ENCODE measurements at regions not wholly inside any gene's neighbourhood (a gene's known extent, or its start where the extent isn't known, plus 50 kb on each side); places are given as distances from the start of the nearest gene placed in this dataset.

DNA sequence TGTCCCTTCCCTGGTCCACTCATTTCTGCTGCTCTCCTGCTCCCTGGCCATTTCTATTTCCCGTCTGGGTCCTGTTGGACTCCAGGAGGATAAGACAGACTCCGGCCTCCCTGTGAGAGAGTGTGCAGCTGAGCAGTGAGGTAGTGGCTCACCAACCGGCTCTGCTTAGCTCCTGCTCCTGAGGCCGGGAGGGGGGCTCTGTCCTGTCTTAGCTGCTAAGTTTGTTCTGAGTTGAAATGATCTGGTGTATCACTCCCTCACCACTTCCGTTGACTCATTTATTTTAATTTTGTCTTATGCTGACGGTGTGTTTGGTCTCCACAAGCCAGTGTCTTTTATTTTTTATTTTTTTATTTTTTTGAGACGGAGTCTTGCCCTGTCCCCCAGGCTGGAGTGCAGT lies 148.5 kb upstream of the PDE10A start:
- no peak for DNase-seq

DNA sequence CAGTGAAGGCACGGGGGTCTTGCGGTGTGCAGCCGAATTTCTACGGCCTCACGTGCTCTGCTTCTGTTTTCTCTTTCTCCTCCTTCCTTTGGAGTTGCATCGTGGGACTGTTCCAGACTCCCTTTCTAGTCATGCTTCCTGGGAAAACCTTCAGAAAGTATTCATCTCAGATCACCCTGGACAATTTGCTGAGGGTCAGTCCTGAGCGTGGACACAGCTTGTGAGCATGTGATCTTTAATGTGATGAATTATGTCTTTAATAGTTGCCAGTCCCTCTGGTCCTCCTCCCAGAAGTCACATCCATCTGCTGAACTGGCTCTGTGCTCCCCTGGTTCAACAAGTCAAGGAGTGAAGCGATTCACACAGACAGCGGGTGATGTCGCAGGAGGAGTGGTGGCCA lies 145.0 kb upstream of the PDE10A start:
- DNase-seq = no peak

DNA sequence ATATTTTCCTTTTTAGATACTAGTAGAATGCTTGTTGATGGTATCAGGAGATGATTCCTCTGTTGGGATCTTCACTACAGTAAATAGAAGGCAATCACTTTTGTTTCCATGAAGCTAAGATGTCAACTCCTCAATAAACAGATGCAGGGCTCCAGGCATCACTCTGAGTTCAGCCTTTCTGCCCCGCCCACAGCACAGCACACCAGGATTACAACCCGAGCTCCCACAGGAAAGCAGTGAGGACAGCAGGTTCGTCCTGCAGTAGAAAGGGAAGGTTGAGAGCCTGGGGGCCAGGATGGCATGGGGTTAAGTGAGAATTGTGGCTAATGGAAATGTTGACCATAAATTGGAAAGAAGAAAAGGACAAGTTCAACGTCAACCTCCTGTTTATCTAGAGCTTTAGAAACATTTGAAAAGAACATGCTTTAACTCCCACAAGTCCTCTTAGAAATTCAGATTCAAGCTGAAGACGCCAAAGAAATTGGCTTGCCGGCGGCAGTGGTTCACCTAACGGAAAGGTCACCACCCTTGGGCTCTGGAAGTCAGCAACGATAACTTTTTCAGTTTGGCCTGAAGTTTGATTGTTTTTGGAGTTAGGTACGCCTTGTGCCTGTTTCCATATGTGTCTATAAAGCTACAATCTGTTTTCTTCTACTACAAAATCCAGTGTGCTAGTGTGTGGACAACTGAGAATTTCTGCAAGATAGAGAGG lies 144.4 kb upstream of the PDE10A start:
- DNase-seq = no peak

DNA sequence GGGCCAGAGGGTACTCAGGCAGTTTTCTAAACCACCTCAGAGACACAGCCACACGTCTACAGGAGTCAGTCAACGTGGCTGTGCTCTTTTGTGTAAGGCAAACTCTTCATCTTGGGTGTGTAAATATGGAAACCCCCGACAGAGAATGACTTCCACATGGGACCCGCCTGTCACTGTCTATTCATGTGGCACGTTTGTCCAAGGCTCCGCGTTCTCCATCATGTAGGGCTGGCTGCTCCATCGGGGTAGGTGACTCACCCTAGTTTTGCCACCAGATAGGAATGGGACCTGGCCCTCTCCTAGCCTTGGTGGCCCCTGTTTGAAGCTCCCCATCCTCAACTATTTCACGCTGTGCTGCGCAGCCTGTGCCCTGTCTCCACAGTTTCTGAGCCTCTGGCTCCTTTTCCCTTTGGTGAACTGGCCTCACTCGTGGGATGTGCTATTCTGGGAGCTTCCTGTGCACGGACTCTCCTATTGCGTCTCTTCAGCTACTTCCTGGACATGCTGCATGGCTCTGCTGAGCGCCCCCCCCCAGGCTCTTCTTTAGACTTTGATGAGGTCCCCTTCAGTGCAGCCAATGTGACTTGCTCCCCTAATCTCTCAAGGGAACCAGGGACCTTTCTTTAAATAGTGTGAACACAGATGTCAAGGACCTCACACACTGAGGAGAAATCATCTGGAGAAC lies 143.2 kb upstream of the PDE10A start:
- no peak for DNase-seq

DNA sequence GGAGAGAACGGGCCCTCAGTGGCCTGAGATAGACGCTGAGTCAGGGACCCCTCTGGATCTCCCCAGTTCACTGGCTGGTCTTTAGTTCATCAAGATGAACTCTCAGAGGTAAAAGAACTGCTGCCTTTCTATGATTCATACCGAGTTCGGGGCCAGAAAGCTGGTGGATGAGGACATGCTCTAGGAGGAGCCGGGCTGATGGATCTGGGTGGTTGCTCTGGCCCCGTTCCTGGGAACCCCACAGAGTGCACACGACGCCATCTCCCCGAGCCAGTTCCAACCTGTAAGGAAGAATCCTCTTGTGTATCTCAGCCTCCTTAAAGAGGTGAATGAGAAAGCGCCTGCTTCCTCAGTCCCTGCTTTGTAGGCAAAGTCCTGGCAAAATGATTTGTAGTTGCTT lies 142.6 kb upstream of the PDE10A start:
- no peak for DNase-seq

DNA sequence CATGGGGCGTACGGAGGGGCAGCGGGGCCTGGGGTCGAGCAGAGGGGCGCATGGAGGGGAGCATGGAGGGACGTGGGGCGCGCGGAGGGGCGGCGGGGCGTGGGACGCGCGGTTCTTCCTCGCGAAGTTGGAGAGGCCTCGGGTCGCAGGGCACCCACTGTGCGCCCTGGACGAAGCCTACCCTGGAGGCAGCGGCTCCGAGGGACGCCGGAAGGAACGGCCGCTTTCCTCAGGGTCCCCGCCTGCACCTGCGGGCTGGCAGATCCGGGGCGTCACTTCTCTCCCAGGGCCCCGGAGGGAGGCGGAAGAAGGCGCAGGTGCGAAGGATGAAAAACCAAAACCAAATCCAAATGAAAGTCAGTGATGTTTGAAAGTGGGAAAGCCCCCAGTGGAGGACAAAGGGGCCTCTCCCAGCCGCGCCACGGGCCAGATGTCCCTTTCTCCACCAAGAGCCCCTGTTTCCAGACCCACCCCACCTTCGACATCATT lies 142.1 kb upstream of the PDE10A start:
- DNase-seq = no peak

DNA sequence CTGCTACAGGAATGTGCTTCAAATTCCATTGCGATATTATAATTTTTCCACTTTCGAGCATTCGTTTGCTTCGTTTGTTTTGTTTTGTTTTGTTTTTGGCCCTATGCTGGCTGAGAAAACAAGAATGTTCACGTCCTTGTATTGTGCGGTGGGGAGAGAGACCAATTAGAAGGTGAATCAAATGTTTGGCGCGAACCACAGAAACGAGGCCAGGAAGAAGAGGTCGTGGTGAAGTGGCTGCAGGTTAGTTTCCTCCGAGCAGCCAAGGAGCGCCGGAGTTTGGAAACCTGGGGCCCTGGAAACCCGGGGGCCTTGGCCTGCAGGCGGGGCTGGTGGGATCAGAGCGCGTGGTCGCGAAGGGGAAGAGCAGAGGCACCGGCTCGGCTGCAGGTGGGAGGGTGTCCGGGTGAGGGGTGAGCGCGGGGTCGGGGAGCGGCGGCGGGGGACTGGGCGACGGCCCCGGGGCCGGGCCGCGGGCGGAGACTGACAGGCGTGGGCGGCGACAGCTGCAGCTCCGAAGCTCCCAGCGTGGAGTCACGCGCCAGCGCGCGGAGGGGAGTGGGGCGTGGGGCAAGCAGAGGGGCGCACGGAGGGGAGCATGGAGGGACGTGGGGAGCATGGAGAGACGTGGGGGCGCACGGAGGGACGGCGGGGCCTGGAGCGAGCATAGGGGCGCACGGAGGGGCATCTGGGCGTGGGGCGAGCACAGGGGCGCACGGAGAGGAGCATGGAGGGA lies 141.5 kb upstream of the PDE10A start:
- no peak for DNase-seq

DNA sequence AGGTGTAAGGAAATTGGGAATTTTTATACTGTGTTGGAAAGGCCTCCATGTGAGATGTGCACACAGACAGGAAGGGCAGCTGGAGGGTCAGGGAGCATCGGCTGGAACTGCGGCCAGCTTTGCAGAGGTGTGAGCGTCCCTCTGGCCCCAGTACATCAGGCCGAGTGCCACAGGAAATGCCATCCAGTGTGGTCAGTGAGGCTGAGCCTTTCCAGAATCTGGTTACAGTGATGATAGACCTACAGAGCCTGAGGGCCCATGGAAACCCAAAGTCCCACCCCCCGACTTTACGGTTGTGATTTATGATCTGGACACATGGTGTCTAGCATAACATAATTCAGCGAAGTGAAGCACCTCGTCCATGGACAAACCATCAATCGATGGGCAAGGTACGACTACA lies 137.3 kb upstream of the PDE10A start:
- no peak for DNase-seq

DNA sequence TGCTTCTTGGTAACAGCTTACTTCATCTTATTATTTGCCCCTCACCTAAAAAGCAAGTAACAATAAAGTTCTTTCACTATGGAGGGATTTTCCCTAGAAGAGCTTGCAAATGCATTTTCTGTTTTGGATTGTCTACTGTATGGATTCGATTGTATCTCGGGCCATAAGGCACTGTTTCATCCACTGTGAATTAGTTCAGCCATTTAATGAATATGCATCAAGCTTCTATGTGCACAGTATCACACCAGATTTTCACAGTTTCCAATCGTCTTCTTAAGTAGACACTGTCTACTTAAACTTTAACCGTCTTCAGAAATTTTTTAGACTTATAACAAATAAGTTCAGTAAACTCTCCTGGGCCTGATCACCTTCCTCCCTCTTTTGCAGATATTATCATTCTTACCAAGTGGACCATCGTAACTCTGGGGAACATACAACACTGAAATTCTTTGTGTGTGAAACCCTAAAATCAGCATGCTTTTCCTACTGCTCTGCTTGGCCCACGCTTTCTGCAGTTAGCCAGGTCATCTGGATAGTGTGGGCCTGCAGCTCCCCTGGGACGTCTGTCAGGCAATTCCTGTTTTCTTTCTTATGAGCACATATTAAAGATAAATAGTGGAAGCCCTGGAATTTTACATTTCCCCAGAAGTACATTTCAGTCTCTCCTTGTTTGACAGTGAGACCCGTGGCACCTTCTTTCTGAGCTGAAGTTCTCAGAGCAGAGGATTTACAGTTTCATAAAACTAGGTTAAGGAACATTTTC lies 136.5 kb upstream of the PDE10A start:
- no peak for DNase-seq

DNA sequence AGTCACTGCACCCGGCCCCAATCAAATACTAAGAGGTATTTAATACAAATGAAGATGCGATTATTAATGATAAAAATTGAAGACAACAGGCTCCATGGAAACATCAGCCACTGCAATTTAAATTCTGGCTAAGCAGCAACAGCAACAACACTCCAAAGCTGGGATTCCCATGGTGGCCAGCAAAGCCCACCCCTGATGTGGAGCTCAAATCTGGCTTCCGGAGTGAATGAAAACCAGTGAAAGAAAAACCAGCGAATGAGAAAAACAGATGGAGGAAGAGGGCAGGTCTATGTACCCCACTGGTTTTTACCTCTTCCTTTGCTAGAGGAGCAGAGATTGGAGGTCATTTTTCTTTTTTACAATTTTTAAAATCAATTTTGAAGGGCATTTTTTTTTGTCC lies 135.9 kb upstream of the PDE10A start:
- DNase-seq = no peak

DNA sequence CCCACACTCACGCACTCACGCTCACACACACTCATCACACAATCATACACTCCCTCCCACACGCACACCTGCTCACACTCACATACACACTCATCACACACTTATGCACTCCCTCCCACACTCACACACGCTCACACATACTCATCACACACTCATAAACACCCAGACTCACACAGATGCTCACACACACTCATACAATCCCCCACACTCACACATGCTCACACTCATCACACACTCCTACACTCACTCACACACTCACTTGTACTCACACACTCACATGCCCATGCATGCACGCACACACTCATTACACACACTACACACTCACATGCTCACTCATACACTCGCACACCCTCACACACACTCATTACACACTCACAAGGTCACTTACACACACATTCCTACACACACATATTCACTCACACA lies 131.1 kb upstream of the PDE10A start:
- DNase-seq = no peak

DNA sequence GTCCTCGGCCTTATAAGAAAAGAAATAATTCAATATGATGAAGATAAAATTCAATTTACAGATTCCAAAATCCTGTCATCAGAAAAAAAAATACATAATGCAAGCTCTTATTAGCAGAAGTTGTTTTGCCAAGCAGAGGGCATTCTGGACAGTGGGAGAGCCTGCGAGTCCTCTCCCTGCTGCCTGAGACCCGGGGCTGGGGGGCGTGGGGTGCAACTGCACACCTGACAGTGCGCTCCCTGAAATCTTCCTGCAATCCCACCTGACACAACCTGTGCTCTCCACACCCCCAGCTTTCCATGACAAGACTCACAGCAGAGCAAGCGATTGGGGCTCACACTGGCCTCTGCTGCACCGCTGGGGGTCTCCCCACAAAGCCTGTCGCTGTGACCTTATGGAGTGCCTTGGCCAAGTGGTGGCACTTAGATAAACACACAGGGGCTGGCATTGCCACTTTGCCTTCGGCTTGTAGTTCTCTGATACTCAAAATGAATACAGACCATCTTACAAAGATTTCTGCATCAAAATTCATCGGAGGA lies 130.3 kb upstream of the PDE10A start:
- no peak for DNase-seq

DNA sequence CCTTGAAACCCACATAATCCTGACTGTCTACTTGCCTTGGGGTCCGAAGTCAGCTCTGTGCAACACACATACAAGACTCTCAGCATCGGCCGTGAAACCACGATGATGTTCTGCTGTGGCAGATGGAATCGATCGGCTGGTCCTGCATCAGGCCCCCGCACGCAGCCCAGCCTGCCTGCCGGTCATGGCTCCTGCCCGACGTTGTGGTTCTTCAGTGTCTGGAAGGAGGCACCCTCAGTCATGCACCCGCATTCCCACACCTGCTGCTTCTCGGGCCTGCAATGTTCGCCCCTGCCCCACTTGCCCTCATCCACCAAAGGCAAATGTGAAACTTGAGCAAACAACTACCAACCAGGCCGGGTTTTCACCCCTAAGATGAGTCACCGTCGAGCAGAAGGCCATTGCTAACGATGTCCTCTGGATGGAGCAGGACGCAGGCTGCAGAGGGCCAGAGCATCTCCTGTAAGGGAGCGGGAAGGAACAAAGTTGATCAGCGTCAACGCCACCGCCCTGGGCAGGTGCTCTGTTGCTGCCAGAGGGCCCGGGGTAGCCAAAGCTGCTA lies 128.9 kb upstream of the PDE10A start:
- DNase-seq = no peak

DNA sequence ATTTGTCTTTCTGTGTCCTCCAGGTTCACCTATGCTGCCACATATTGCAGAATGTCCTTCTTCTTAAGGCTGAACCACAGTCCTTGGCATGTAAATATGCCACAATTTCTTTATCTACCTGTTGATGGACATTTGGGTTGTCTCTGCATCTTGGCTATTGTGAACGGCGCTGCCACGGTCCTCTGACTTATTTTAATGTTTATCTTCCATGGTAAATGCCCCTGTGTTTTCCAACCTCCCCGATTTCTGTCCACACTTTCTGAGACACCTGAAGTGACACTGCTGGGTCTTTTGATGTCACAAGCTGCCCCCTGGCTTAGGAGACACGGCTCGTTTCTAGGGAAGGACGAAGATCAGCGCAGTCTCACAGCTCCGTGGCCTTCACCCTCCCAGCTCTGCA lies 128.3 kb upstream of the PDE10A start:
- DNase-seq = no peak

DNA sequence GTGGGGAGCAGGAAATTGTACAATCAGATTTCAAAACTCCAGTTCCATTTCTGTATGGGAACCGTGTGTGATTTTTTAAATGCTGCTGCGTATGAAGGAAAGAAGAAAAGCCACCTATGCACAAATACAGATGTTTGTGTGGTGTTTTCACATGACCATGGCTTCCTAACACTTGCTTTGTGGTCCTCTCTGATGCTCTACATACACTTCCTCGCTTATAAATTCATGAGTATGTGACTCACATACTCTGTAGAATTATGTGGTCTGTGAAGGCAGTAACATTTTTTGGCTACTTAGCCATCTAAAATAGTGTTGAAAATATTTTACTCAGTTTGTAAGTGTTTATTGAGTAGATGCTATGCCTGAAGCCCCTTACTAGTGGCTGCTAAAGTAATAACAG lies 119.8 kb upstream of the PDE10A start:
- no peak for DNase-seq

DNA sequence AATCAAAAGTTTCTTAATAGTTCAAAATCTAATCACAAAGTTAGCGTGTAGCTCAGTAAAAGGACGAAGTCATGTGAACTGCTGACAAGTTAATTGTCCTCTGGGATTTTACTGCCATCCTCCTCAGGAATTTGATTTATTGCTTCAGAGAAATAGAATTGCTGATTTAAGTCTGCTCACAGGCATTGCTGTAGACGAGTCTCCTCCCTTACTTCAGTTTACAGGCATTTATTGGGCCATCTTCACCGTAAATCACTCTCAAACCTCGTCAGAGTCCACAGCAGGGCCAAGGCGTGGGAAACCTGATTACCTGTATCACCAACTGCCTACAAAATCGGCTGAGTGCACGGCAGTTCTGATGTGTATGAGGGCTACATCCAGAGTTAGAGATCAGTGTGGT lies 119.1 kb upstream of the PDE10A start:
- DNase-seq = no peak

DNA sequence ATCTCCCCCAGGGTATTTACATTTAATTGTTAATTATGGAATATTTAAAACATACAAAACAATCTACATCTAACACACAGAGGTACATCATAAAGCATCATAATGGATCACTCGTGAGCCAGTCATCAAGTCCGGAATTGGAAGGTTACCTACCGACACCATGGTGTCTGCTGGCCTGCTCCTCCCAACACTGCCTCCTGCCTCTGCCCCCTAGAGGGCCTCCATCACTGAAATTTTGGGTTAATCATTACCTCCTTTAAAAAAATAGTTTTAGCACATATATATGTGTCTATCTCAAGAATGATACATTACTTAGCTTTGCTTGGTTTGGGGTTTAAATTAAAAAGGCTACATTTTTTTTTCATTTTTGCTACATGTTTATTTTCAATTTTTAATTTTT lies 114.6 kb upstream of the PDE10A start:
- no peak for DNase-seq

DNA sequence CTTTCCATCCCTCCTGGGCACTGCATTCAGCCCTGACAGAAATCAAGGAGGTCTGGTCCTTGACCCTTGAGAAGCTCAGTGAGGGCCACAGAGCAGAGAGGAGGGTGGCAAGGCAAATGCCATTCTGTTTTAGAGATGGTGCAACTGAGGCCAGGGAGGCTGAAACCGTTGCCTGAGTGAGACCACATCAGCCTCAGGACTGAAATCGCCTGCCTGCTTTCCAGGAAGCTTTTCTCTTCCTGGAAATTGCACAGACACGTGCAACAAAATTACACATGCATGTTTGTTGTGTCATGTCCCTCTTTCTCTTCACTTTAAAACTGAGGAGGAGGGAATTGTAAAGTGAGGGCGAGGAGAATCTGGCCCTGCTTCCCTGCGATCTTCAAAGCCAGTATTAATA lies 113.7 kb upstream of the PDE10A start:
- no peak for DNase-seq

DNA sequence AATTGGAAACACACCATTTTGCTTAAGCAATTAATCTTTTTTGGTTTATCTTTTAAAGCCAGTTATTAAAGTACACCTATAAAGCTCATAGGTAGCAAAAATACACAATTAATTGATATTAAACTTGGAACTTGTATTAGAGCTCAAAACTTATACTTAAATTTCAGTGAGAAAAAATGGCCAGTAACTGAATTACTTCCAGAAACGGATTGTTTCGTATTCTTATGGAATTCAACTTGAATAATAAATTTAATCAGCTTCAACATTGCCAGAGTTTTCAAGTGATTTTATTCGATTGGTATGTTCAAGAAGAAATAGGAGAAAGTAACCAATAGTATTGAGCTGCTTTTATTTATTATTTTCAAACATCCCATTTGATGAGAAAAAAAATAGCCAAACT lies 112.7 kb upstream of the PDE10A start:
- no peak for DNase-seq

DNA sequence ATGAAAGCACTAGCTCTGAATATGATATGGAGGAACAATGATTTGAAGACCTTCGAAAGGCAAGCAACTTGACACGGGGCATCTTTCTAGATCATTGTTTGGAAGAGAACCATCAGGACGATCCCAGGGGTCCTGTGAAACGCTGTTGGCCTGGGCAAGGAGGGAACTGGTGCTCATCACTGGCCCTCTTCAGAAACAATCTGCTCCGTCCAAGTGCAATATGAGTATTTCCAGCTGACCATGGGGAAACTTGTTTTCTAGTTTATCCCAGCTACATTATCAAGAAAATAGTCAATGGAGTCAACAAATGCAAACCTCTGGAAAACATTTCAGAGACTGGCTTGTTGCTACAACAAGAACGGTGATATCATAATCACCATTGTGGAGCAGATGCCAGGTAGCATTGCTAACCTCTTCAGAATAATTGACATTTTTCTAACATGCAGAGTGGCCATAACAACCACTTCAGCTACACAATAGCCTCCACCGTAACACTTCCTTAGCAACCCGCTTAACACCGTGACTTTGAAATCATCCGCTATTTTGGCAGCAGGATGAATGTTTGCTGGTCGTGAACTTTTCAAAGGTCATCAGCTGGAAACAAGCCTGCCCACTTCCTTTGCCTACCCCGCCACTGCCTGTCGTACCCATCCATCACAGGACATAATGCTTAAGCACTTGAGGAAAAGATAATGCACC lies 112.0 kb upstream of the PDE10A start:
- no peak for DNase-seq

DNA sequence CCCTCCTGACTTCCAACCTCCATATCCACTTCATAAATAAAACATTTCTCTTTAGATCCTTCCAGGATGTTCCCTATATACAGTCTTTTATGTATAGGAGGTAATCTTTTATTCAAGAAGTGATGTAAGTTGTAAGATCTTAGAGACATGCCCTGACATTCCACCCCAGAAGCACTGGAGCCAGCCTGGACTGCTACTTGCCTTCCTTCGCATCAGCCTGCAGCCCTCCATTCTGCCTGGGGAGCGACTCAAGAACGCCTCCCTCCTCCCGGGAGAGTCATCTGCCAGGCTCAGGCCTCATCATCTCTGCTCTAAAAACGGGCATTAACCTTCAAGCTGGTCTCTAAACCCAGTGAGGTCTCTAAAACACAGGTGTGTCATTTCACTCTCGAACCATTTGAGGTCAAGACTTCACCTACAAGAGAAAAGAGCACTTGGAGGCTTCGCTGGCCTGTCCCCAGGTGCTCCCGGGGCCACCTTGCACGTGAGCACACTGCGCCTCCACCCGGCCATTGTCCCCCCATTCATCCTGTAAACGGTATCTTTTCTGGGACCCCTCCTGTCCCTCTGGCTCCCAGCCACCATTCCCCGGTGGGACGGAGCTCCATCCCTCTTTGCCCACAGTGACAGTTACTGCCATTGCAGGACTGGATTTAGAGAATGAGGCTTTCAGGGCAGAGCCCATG lies 107.5 kb upstream of the PDE10A start:
- DNase-seq = no peak
